Left ventricle myocardium inferior (tissue), 1 donor: ENCODE measurements at regions not wholly inside any gene's neighbourhood (a gene's known extent, or its start where the extent isn't known, plus 50 kb on each side); places are given as distances from the start of the nearest gene placed in this dataset.

Experiments
- DNase-seq: peaks from one replicate; pipeline ENCODE4 v3.0.0-alpha.2; 2020
- H3K27ac ChIP-seq: fragments of 200-600 bp; replicated peaks from 2 replicates; pipeline ENCODE4 v1.8.0; 2021
- H3K27me3 ChIP-seq: fragments of 200-600 bp; 2 replicates; pipeline ENCODE4 v1.8.0; 2021; ENCODE audit warnings: low read depth
- H3K36me3 ChIP-seq: fragments of 200-600 bp; 2 replicates; pipeline ENCODE4 v1.8.0; 2021
- H3K4me1 ChIP-seq: fragments of 200-600 bp; 2 replicates; pipeline ENCODE4 v1.8.0; 2021
- H3K4me3 ChIP-seq: fragments of 200-600 bp; 2 replicates; pipeline ENCODE4 v1.8.0; 2021; ENCODE audit warnings: mild to moderate bottlenecking, moderate library complexity
- H3K9me3 ChIP-seq: fragments of 200-600 bp; replicated peaks from 2 replicates; pipeline ENCODE4 v1.8.0; 2021
- CTCF ChIP-seq: fragments of 200-600 bp; IDR thresholded peaks from 2 replicates; pipeline ENCODE4 v1.8.0; 2021; ENCODE audit warnings: antibody characterized with exemption, mild to moderate bottlenecking, borderline replicate concordance
- intact Hi-C: fragments of 100-400 bp; cut with micrococcal nuclease; formaldehyde crosslinking; loops from one replicate; pipeline ENCODE4 v1.11.0; 2022
- donor health status: DM: no; HTN: yes; CAD: no; lungs with severe emphysema.

GRCh38 chr18:60534538-60534937 lies 162.0 kb upstream of the MC4R start:
- H3K9me3 ChIP-seq, result no peaks in the 10 kb centered on the region
- TF ChIP-seq CTCF, result no peak
- H3K4me3 ChIP-seq, result no peak overlapping the region
- no peaks in the 10 kb centered on the region for H3K36me3 ChIP-seq
- intact Hi-C loops, result no loop called here
- H3K4me1 ChIP-seq, result no peaks in the 10 kb centered on the region
- H3K27me3 ChIP-seq, result no peaks in the 10 kb centered on the region
- no peak overlapping the region for H3K27ac ChIP-seq
- no peak for DNase-seq

GRCh38 chr18:60537074-60537473 lies 164.5 kb upstream of the MC4R start:
- H3K27me3 ChIP-seq, result no peaks in the 10 kb centered on the region

GRCh38 chr18:60538891-60539290 lies 166.3 kb upstream of the MC4R start:
- no peak for DNase-seq
- intact Hi-C loops, result no loop called here
- H3K9me3 ChIP-seq, result no peaks in the 10 kb centered on the region
- no peak overlapping the region for H3K4me3 ChIP-seq
- no peaks in the 10 kb centered on the region for H3K36me3 ChIP-seq
- H3K27me3 ChIP-seq, result no peaks in the 10 kb centered on the region
- no peaks in the 10 kb centered on the region for H3K4me1 ChIP-seq
- no peak for TF ChIP-seq CTCF
- no peak overlapping the region for H3K27ac ChIP-seq

More at GRCh38 chr18:60537074-60537473, 164.5 kb upstream of the MC4R start:
- Histone ChIP-seq H3K36me3 (no peaks in the 10 kb centered on the region), H3K9me3 (no peaks in the 10 kb centered on the region), H3K4me3 (no peak overlapping the region), H3K4me1 (no peaks in the 10 kb centered on the region), H3K27ac (no peak overlapping the region)
- no peak for DNase-seq
- intact Hi-C loops, result no loop called here
- TF ChIP-seq CTCF, result no peak

- no peak overlapping the region for H3K27ac ChIP-seq
- TF ChIP-seq CTCF, result no peak
- no peaks in the 10 kb centered on the region for H3K27me3 ChIP-seq
- H3K36me3 ChIP-seq, result no peaks in the 10 kb centered on the region
- no peak for DNase-seq
- no peaks in the 10 kb centered on the region for H3K9me3 ChIP-seq
- intact Hi-C loops, result loop anchor here (10.0 kb wide), 1 partner anchor 547 kb away; no protein-coding TSS in a partner anchor
- no peaks in the 10 kb centered on the region for H3K4me1 ChIP-seq
- H3K4me3 ChIP-seq, result no peak overlapping the region
Measured at GRCh38 chr18:60541661-60542060, 169.1 kb upstream of the MC4R start.

- TF ChIP-seq CTCF, result no peak
- DNase-seq, result no peak
- Histone ChIP-seq H3K27me3 (peaks cover 7% of the 10 kb centered on the region), H3K9me3 (no peaks in the 10 kb centered on the region), H3K27ac (no peak overlapping the region), H3K4me3 (no peak overlapping the region), H3K36me3 (no peaks in the 10 kb centered on the region), H3K4me1 (no peaks in the 10 kb centered on the region)
- intact Hi-C loops, result loop anchor here (10.0 kb wide), 1 partner anchor 549 kb away; no protein-coding TSS in a partner anchor
Measured at GRCh38 chr18:60543646-60544045, 171.1 kb upstream of the MC4R start.
